ENCODE measurements at regions not wholly inside any gene's neighbourhood (a gene's known extent, or its start where the extent isn't known, plus 50 kb on each side); places are given as distances from the start of the nearest gene placed in this dataset.

- Mint-ChIP-seq H3K27me3 (no peaks in the 10 kb centered on the region), H3K9me3 (no peaks in the 10 kb centered on the region), H3K4me3 (no peak overlapping the region), H3K4me1 (no peaks in the 10 kb centered on the region), H3K36me3 (no peaks in the 10 kb centered on the region), H3K27ac (no peak overlapping the region)
- ATAC-seq (replicated peaks) = no peak
- no peak for DNase-seq
These were observed 106.4 kb upstream of the KIRREL3 start for GRCh38 chr11:127106938-127107337.

GRCh38 chr11:127105593-127106541, 105.3 kb upstream of the KIRREL3 start:
- H3K4me1 Mint-ChIP-seq = no peaks in the 10 kb centered on the region
- no peaks in the 10 kb centered on the region for H3K27me3 Mint-ChIP-seq
- no peak overlapping the region for H3K4me3 Mint-ChIP-seq
- DNase-seq = no peak
- H3K36me3 Mint-ChIP-seq = no peaks in the 10 kb centered on the region
- ATAC-seq (replicated peaks) = no peak
- H3K9me3 Mint-ChIP-seq = no peaks in the 10 kb centered on the region
- H3K27ac Mint-ChIP-seq = no peak overlapping the region

- H3K4me1 Mint-ChIP-seq = no peaks in the 10 kb centered on the region
- ATAC-seq (replicated peaks) (no peak), DNase-seq (no peak)
- no peak overlapping the region for H3K4me3 Mint-ChIP-seq
- no peaks in the 10 kb centered on the region for H3K36me3 Mint-ChIP-seq
- no peaks in the 10 kb centered on the region for H3K27me3 Mint-ChIP-seq
- no peak overlapping the region for H3K27ac Mint-ChIP-seq
- peaks cover 0 to 2% of the 10 kb centered on the region in 2 donors for H3K9me3 Mint-ChIP-seq
These were observed 103.2 kb upstream of the KIRREL3 start for GRCh38 chr11:127103586-127104388.

GRCh38 chr11:127098684-127099083, 98.1 kb upstream of the KIRREL3 start:
- Mint-ChIP-seq H3K36me3 (no peaks in the 10 kb centered on the region), H3K27me3 (no peaks in the 10 kb centered on the region), H3K9me3 (peaks cover 0 to 4% of the 10 kb centered on the region in 2 donors), H3K27ac (no peak overlapping the region), H3K4me3 (no peak overlapping the region), H3K4me1 (no peaks in the 10 kb centered on the region)
- DNase-seq (no peak), ATAC-seq (replicated peaks) (no peak)

- no peak overlapping the region for H3K4me3 Mint-ChIP-seq
- no peak for ATAC-seq (replicated peaks)
- H3K9me3 Mint-ChIP-seq = peaks cover 2 to 5% of the 10 kb centered on the region in 2 donors
- no peak overlapping the region for H3K27ac Mint-ChIP-seq
- DNase-seq = no peak
- peaks cover 0 to 5% of the 10 kb centered on the region in 2 donors for H3K27me3 Mint-ChIP-seq
- no peaks in the 10 kb centered on the region for H3K36me3 Mint-ChIP-seq
- no peaks in the 10 kb centered on the region for H3K4me1 Mint-ChIP-seq
These were observed 80.2 kb upstream of the KIRREL3 start for GRCh38 chr11:127080735-127081134.

- Mint-ChIP-seq H3K4me1 (peaks cover 2 to 7% of the 10 kb centered on the region in 2 donors), H3K9me3 (peaks cover 0 to 3% of the 10 kb centered on the region in 2 donors), H3K4me3 (no peak overlapping the region), H3K27ac (no peak overlapping the region), H3K27me3 (peaks cover 0 to 5% of the 10 kb centered on the region in 2 donors), H3K36me3 (no peaks in the 10 kb centered on the region)
- ATAC-seq (replicated peaks) (no peak), DNase-seq (no peak)
These were observed 75.2 kb upstream of the KIRREL3 start for GRCh38 chr11:127075758-127076157.

GRCh38 chr11:127074151-127074761, 73.7 kb upstream of the KIRREL3 start:
- no peaks in the 10 kb centered on the region for H3K36me3 Mint-ChIP-seq
- peaks cover 0 to 3% of the 10 kb centered on the region in 2 donors for H3K9me3 Mint-ChIP-seq
- H3K27me3 Mint-ChIP-seq = peaks cover 0 to 5% of the 10 kb centered on the region in 2 donors
- no peak for DNase-seq
- H3K4me1 Mint-ChIP-seq = peaks cover 2 to 7% of the 10 kb centered on the region in 2 donors
- H3K4me3 Mint-ChIP-seq = no peak overlapping the region
- peak; percentile 84 to 86 for ATAC-seq (replicated peaks)
- no peak overlapping the region for H3K27ac Mint-ChIP-seq

- ATAC-seq (replicated peaks) (no peak), DNase-seq (no peak)
- Mint-ChIP-seq H3K9me3 (peaks cover 0 to 3% of the 10 kb centered on the region in 2 donors), H3K27me3 (peaks cover 0 to 5% of the 10 kb centered on the region in 2 donors), H3K4me1 (peaks cover 2 to 7% of the 10 kb centered on the region in 2 donors), H3K4me3 (no peak overlapping the region), H3K27ac (no peak overlapping the region), H3K36me3 (no peaks in the 10 kb centered on the region)
These were observed 73.1 kb upstream of the KIRREL3 start for GRCh38 chr11:127073621-127074020.

- Mint-ChIP-seq H3K36me3 (no peaks in the 10 kb centered on the region), H3K4me1 (peaks cover 2 to 7% of the 10 kb centered on the region in 2 donors), H3K27me3 (peaks cover 0 to 5% of the 10 kb centered on the region in 2 donors), H3K4me3 (no peak overlapping the region), H3K27ac (no peak overlapping the region), H3K9me3 (peaks cover 0 to 3% of the 10 kb centered on the region in 2 donors)
- ATAC-seq (replicated peaks) = no peak
- no peak for DNase-seq
These were observed 71.0 kb upstream of the KIRREL3 start for GRCh38 chr11:127071606-127072005.

GRCh38 chr11:127070808-127071207, 70.2 kb upstream of the KIRREL3 start:
- Mint-ChIP-seq H3K36me3 (no peaks in the 10 kb centered on the region), H3K27ac (no peak overlapping the region), H3K4me3 (no peak overlapping the region), H3K4me1 (peaks cover 2 to 7% of the 10 kb centered on the region in 2 donors), H3K27me3 (peaks cover 0 to under 1% of the 10 kb centered on the region in 2 donors), H3K9me3 (peaks cover 0 to 3% of the 10 kb centered on the region in 2 donors)
- no peak for DNase-seq
- ATAC-seq (replicated peaks) = no peak

- Mint-ChIP-seq H3K9me3 (no peaks in the 10 kb centered on the region), H3K4me3 (no peak overlapping the region), H3K36me3 (no peaks in the 10 kb centered on the region), H3K27me3 (no peaks in the 10 kb centered on the region), H3K4me1 (no peaks in the 10 kb centered on the region), H3K27ac (no peak overlapping the region)
- no peak for ATAC-seq (replicated peaks)
- DNase-seq = no peak
These were observed 66.0 kb upstream of the KIRREL3 start for GRCh38 chr11:127066401-127067090.

GRCh38 chr11:127063241-127063640, 62.7 kb upstream of the KIRREL3 start:
- Mint-ChIP-seq H3K27ac (no peak overlapping the region), H3K27me3 (no peaks in the 10 kb centered on the region), H3K9me3 (no peaks in the 10 kb centered on the region), H3K4me1 (no peaks in the 10 kb centered on the region), H3K36me3 (no peaks in the 10 kb centered on the region), H3K4me3 (no peak overlapping the region)
- ATAC-seq (replicated peaks) (no peak), DNase-seq (no peak)

- DNase-seq (no peak), ATAC-seq (replicated peaks) (no peak)
- Mint-ChIP-seq H3K27ac (no peak overlapping the region), H3K36me3 (no peaks in the 10 kb centered on the region), H3K9me3 (no peaks in the 10 kb centered on the region), H3K4me1 (no peaks in the 10 kb centered on the region), H3K4me3 (no peak overlapping the region), H3K27me3 (no peaks in the 10 kb centered on the region)
These were observed 61.4 kb upstream of the KIRREL3 start for GRCh38 chr11:127061947-127062346.

- Mint-ChIP-seq H3K27me3 (no peaks in the 10 kb centered on the region), H3K4me1 (no peaks in the 10 kb centered on the region), H3K36me3 (no peaks in the 10 kb centered on the region), H3K9me3 (peaks cover 3 to 4% of the 10 kb centered on the region in 2 donors), H3K4me3 (no peak overlapping the region), H3K27ac (no peak overlapping the region)
- ATAC-seq (replicated peaks) (no peak), DNase-seq (no peak)
These were observed 59.2 kb upstream of the KIRREL3 start for GRCh38 chr11:127059750-127060149.
